ENCODE measurements at regions not wholly inside any gene's neighbourhood (a gene's known extent, or its start where the extent isn't known, plus 50 kb on each side); places are given as distances from the start of the nearest gene placed in this dataset.
"Not testable (repeated sequence)": the region's sequence is repeated elsewhere in the genome, so short reads cannot be mapped to it uniquely, and the experiment has no call there.

- intact Hi-C loops (cut with DNase I): no loop called here
- DNase-seq (no peak), ATAC-seq (no peak)
- no peaks in the 10 kb centered on the region for H3K36me3 ChIP-seq
- no peak overlapping the region for H3K4me3 ChIP-seq
- H3K27ac ChIP-seq: no peak overlapping the region
- H3K9me3 ChIP-seq: peaks cover 0 to 23% of the 10 kb centered on the region in 2 donors
- no peaks in the 10 kb centered on the region for H3K27me3 ChIP-seq
- H3K4me1 ChIP-seq: no peaks in the 10 kb centered on the region
- TF ChIP-seq, protein P1, sequence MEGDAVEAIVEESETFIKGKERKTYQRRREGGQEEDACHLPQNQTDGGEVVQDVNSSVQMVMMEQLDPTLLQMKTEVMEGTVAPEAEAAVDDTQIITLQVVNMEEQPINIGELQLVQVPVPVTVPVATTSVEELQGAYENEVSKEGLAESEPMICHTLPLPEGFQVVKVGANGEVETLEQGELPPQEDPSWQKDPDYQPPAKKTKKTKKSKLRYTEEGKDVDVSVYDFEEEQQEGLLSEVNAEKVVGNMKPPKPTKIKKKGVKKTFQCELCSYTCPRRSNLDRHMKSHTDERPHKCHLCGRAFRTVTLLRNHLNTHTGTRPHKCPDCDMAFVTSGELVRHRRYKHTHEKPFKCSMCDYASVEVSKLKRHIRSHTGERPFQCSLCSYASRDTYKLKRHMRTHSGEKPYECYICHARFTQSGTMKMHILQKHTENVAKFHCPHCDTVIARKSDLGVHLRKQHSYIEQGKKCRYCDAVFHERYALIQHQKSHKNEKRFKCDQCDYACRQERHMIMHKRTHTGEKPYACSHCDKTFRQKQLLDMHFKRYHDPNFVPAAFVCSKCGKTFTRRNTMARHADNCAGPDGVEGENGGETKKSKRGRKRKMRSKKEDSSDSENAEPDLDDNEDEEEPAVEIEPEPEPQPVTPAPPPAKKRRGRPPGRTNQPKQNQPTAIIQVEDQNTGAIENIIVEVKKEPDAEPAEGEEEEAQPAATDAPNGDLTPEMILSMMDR (IDR thresholded peaks at IDR 0.05): no peak
These were observed 477.6 kb upstream of the LRRC7 start for GRCh38 chr1:69090170-69090569.

DNA sequence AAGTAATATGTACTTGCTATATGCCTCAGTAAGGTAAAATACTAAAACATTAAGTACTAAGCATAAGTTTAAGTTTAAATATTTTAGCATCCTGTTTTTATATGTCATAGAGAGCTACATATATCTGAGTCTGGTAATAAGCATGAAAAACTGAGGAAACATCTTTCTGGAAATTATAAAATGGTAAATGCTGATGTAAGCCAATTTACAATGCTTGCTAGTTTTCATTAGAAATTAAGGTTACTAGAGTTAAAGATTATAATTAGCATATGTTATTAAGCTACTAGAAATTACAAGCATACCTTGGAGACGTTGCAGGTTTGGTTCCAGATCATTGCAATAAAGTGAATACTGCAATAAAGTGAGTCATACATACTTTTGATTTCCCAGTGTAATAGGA lies 477.0 kb upstream of the LRRC7 start:
- Histone ChIP-seq H3K4me1 (no peaks in the 10 kb centered on the region), H3K27ac (no peak overlapping the region), H3K27me3 (no peaks in the 10 kb centered on the region), H3K9me3 (peaks cover 0 to 23% of the 10 kb centered on the region in 2 donors), H3K4me3 (no peak overlapping the region), H3K36me3 (no peaks in the 10 kb centered on the region)
- DNase-seq (no peak), ATAC-seq (no peak)
- intact Hi-C loops (cut with DNase I): no loop called here
- TF ChIP-seq, protein P1 (IDR thresholded peaks at IDR 0.05): no peak

GRCh38 chr1:69102058-69102457 lies 465.7 kb upstream of the LRRC7 start:
- H3K27me3 ChIP-seq; H3K4me1 ChIP-seq; H3K27ac ChIP-seq; H3K36me3 ChIP-seq; ATAC-seq; intact Hi-C loops (cut with DNase I); H3K4me3 ChIP-seq: not testable (repeated sequence)
- peaks cover 0 to 18% of the 10 kb centered on the region in 2 donors for H3K9me3 ChIP-seq
- DNase-seq: peak in 1 of 4 donors; percentile 50

DNA sequence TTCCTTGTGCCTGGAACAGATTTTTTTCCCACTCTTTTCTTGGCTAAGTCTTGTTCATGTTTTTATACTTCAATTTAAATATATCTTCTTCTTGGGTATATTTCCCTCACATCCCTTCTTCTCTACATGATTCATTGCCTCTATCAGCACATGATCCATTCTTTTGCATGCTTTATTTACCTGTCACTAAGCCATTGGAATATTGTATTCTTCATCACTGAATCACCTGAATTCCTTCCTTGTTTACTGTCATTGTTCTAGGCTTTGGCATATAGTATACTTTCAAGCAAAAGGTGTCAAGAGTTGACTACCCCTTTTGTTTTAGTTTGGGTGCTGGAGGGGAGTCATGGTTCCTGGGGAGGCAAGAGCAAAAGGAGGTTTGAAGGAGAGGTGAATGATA lies 464.5 kb upstream of the LRRC7 start:
- no peak overlapping the region for H3K27ac ChIP-seq
- intact Hi-C loops (cut with DNase I): no loop called here
- TF ChIP-seq, protein P1 (IDR thresholded peaks at IDR 0.05): no peak

DNA sequence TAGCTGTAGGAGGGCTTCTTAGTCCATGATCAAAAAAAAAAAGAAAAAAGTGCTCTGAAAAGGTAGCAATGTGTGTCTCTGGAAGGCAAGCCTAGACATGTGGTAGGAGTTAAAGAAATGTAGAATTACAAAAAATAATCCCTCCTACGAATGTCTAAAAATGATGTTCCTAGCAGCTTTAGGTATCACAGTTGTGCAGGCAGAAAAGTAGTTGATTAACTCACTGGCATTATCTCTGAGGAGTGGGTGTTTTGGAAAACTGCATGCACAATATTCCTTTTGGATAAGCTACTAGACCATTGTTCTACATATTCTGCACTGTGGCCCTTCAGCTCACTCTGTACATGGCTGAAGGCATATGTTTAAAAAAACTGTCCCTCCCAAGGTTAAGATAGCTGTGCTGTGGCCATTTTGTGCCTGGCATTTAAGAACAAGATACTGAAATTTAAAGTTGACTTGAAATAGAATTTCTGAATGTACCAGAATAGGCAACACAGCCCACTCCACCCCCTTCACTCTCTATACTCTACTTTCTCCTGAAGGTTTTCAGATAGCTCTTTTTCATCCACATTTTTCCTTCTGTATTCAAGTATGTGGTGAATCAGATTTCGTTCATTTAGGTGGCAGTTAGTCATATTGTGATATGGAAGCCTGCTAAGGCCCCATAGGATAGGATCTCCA lies 463.9 kb upstream of the LRRC7 start:
- Histone ChIP-seq H3K4me1 (no peaks in the 10 kb centered on the region), H3K9me3 (peaks cover 0 to 26% of the 10 kb centered on the region in 2 donors), H3K4me3 (no peak overlapping the region), H3K27me3 (no peaks in the 10 kb centered on the region), H3K36me3 (no peaks in the 10 kb centered on the region), H3K27ac (no peak overlapping the region)
- no peak for DNase-seq
- TF ChIP-seq, protein P1 (IDR thresholded peaks at IDR 0.05): no peak
- ATAC-seq: no peak
- intact Hi-C loops (cut with DNase I): no loop called here

More for the DNA sequence above, 464.5 kb upstream of the LRRC7 start:
- H3K9me3 ChIP-seq: peaks cover 0 to 25% of the 10 kb centered on the region in 2 donors
- DNase-seq: no peak
- no peak overlapping the region for H3K4me3 ChIP-seq
- no peaks in the 10 kb centered on the region for H3K36me3 ChIP-seq
- H3K27me3 ChIP-seq: no peaks in the 10 kb centered on the region
- no peaks in the 10 kb centered on the region for H3K4me1 ChIP-seq
- ATAC-seq: no peak

DNA sequence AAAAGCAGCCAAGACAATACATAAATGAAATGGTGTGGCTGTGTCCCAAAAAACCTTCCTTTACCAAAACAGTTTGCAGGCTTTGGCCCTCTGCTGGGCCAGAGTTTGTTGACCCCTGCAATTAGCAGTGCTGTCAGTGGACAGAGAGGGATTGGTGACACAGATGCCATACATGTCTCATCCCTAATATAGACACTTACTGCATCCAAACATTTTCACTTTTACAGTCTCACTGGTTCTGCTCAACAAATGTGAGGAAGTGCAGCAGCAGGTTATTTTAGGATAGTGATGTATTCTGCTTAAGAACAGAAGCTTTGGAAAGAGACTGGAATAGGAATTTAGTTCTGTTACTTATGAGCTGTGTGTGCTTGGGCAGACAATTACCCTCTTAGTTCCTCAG lies 462.8 kb upstream of the LRRC7 start:
- peaks cover 0 to 26% of the 10 kb centered on the region in 2 donors for H3K9me3 ChIP-seq
- ATAC-seq: no peak
- H3K27ac ChIP-seq: no peak overlapping the region
- TF ChIP-seq, protein P1 (IDR thresholded peaks at IDR 0.05): no peak
- no peaks in the 10 kb centered on the region for H3K36me3 ChIP-seq
- no peak overlapping the region for H3K4me3 ChIP-seq
- intact Hi-C loops (cut with DNase I): no loop called here
- DNase-seq: no peak
- no peaks in the 10 kb centered on the region for H3K27me3 ChIP-seq
- no peaks in the 10 kb centered on the region for H3K4me1 ChIP-seq

Measured in left lung (tissue), 4 donors.